GM21825 (cell line): ENCODE measurements at regions not wholly inside any gene's neighbourhood (a gene's known extent, or its start where the extent isn't known, plus 50 kb on each side); places are given as distances from the start of the nearest gene placed in this dataset.

Experiments
- ATAC-seq: cut with Tn5 transposase; IDR thresholded peaks from one replicate; pipeline ENCODE4 v1.9.1; 2021; ENCODE audit warnings: mild to moderate bottlenecking, moderate library complexity; ENCODE audit not compliant: unreplicated experiment

GRCh38 chr5:96050273-96050880 is 88.7 kb upstream of the ELL2 start:
- no peak for ATAC-seq

GRCh38 chr5:96049398-96050272 is 88.0 kb upstream of the ELL2 start:
- no peak for ATAC-seq

- no peak for ATAC-seq
Measured at GRCh38 chr5:96048763-96049162, 87.1 kb upstream of the ELL2 start.

GRCh38 chr5:96045888-96046287 is 84.2 kb upstream of the ELL2 start:
- no peak for ATAC-seq

DNA sequence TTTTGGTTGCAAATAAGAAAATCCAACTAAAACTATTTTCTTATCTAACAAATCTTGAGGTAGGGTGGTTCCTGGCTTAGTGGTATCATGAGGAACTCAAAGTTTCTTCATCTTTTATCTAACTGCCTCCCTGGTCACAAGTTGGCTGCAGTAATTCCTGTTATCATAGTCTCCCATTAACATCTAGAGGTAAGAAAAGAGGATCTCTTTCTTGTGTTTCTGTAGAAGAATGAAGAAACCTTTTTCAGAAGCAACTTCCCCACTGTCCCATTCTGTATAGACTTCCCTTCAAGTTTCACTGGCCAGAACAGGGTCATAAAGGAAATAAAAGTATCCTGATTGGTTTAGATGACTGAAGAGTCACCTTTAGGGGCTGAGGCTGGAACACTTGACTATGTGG is 81.8 kb upstream of the ELL2 start:
- no peak for ATAC-seq

- ATAC-seq = no peak
Measured at GRCh38 chr5:96037128-96037527, 75.5 kb upstream of the ELL2 start.

GRCh38 chr5:96036301-96036700 is 74.7 kb upstream of the ELL2 start:
- ATAC-seq = no peak

- no peak for ATAC-seq
Measured at GRCh38 chr5:96035796-96036195, 74.1 kb upstream of the ELL2 start.

DNA sequence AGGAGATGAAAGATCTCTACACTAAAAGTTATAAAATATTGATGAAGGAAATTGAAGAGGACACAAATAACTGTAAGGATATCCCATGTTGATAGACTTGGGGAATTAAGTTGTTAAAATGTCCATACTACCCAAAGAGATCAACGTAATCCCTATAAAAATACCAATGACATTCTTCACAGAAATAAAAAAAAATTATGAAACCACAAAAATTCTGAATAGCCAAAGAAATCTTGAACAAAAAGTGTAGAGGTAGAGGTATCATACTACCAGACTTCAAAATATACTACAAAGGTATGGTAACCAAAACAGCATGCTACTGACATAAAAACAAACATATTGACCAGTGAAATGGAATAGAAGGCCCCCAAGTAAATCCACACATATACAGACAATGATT is 71.5 kb upstream of the ELL2 start:
- ATAC-seq = no peak

DNA sequence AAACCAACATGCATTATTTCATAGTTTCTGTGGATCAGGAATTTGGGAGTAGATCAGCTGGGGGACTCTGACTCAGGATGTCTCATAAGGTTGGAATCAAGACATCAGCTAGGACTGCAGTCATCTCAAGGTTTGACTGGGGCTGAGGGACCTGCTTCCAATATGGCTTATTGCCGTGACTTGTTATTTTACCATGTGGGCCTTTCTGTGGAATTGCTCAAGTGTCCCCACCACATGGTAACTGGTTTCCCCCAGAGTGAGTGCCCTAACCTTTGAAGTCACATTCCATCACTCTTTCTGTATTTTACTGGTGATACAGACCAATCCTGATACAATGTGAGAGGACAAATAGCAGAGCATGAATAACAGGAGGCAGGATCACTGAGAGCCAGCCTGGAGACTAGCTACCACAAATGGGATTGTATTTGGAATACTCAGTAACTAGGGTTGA is 70.2 kb upstream of the ELL2 start:
- ATAC-seq = no peak

DNA sequence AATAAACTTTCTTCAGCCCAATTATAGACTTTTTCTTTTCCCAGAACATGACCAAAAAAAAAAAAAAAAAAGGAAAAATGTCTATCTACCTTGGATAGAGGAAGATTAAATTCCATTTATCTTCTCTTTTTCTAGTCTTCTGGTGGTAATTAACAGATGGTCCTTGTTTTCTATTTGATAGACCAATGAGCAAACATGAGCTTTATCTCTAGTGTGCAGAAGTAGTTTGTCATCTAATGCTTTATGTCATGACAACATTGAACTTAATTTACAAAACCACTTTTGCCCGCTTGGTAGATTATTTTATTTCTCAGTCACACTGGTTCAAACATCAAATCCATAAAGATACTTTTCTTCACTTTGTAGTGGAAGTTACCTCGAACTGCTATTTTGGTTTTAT is 69.5 kb upstream of the ELL2 start:
- no peak for ATAC-seq

GRCh38 chr5:96026406-96027041 is 64.9 kb upstream of the ELL2 start:
- no peak for ATAC-seq

- ATAC-seq = no peak
Measured at GRCh38 chr5:96024683-96025475, 63.2 kb upstream of the ELL2 start.

DNA sequence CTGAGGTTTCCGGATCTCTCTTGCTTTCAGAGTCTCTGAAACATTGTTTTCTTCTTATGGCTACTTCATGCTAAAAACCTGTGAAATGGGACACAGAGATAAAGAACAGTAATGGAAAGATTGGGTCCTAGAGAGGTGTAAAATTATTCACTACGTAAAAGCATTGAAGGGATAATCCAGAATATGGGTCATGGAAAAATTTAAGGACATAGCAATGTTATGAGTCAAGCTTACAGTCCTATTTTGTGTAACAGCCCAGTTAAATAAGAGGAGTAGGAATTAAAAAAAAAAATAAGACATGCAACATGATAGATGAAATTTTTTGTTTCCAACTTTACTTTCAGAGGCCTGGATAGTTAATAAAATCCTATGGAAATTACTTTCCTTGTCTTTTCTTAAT is 61.9 kb upstream of the ELL2 start:
- ATAC-seq = no peak

- ATAC-seq = no peak
Measured at GRCh38 chr5:96022971-96023370, 61.3 kb upstream of the ELL2 start.

DNA sequence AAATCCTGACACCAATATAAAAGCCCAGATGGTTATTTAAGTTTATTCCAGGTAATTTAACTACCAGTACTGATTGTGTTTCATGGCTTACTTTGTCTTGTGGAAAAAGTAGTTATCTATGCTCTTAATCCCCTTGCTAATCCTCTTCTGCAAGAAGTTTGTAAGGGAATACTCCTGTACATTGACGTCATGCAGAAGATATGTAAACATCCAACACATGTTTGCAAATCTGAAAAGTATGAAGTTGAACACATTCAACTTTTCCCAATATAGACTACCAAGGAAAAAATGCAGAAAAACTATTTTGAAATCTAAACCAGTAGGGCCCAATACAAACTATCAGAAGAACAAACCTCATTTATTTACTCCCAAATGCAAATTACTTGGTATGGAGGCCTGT is 56.3 kb upstream of the ELL2 start:
- no peak for ATAC-seq

DNA sequence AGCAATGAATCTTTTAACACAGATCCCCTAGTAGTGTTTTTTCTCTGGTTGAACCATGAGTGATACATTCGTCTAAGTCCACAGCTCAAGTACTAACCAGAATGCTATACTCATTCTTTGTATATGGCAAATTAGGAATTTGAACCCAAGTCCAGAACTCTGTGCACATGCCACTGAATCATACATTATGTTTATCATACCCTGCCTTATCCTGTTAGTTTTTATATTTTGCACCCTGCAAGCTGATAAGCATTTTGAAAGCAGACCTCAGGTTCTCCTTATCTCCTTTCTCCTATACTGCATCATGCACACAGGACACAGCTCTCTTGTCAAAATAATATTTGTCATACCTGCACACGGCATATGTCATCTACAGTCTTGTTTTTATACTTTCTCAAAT is 54.6 kb upstream of the ELL2 start:
- ATAC-seq = no peak

DNA sequence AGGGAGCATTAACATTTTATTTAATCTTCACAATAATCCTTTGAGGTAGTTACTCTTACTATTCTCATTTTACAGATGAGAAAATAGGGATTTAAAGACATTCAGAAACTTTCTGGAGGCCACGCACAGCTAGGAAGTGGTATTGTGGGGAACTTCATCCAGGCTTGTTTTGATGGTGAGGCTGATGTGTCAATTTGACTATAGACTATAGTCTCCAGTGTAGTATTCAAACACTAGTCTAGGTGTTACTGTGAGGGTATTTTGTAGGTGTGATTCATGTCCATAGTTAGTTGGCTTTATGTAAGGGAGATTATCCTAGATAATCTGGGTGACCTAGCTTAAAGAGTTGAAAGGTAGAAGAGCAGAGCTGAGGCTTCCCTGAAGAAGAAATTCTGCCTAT is 54.1 kb upstream of the ELL2 start:
- no peak for ATAC-seq

DNA sequence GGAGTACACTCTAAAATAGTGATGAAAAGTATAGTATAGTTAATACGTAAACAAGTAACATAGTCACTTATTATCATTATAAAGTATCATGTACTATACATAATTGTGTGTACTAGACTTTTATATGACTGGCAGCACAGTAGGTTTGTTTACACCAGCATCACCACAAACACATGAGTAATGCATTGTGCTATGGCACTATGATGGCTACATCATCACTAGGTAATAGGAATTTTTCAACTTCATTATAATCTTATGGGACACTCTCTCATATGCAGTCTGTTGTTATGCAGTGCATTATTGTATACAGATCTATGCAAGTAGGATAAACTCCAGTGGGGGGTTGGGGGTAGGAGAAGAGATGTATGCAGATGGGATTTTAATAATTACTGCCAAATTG is 52.7 kb upstream of the ELL2 start:
- ATAC-seq = no peak

DNA sequence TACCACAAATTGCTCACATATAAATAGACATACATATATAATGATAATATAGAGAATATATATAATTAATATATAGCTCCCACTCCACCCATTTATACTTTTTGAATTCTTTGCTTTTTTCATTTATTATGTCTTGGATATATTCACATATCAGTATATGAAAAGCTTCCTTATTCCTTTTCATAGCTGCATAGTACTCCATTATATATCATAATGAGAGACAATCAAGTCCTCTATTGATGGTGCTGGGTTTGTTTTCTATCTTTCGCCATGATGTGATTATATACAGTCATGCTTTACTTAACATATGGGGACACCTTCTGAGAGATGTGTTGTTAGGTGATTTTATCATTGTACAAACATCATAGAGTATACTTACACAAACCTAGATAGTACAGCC is 51.6 kb upstream of the ELL2 start:
- no peak for ATAC-seq

DNA sequence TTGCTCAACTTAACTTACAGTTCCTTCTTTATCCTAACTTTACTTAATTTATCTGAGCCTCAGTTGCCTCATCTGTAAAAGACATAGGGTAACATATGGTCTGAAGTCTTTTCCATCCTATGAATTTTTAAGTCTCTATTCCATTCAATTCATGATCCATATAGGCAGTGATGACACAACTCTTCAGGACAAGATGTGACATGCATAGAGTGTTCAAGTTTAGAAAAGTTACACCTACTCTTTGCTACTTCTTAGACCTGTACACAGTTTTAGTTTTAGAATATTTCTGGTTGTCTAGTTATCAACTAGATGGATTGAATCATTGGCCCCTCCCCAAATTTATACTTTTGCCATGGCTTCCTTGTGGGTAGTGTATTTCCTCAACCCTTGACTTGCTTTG is 50.7 kb upstream of the ELL2 start:
- no peak for ATAC-seq
